Neural cell (in vitro differentiated cells): ENCODE measurements at regions not wholly inside any gene's neighbourhood (a gene's known extent, or its start where the extent isn't known, plus 50 kb on each side); places are given as distances from the start of the nearest gene placed in this dataset.
"Not testable (repeated sequence)": the region's sequence is repeated elsewhere in the genome, so short reads cannot be mapped to it uniquely, and the experiment has no call there.

Experiments
- H2AFZ ChIP-seq: fragments of 200-600, 300-800 bp; sonication (generic), shearing (Covaris generic); 2 replicates; pipeline ENCODE4 v1.6.0; 2014; ENCODE audit warnings: low read depth, mild to moderate bottlenecking, antibody characterized with exemption, low read length, moderate library complexity
- H3F3A ChIP-seq: fragments of 200-600 bp; shearing (Covaris generic); 2 replicates; pipeline ENCODE4 v1.6.1; 2016; ENCODE audit warnings: mild to moderate bottlenecking, moderate library complexity, mixed read lengths, antibody characterized with exemption, low read length; ENCODE audit not compliant: insufficient read depth, poor library complexity, severe bottlenecking
- H3K27ac ChIP-seq: fragments of 200-600, 300-800 bp; sonication (generic), shearing (Covaris generic); 2 replicates; pipeline ENCODE4 v1.5.1; 2014; ENCODE audit warnings: mild to moderate bottlenecking, low read length, moderate library complexity
- H3K27me3 ChIP-seq: fragments of 300-800, 200-600 bp; sonication (generic), shearing (Covaris generic); 2 replicates; pipeline ENCODE4 v1.6.0; 2014; ENCODE audit warnings: mild to moderate bottlenecking, low read depth, low read length, moderate library complexity; ENCODE audit not compliant: insufficient read depth
- H3K36me3 ChIP-seq: fragments of 300-800, 200-600 bp; sonication (generic), shearing (Covaris generic); 2 replicates; pipeline ENCODE4 v1.5.1; 2014; ENCODE audit warnings: mild to moderate bottlenecking, antibody characterized with exemption, low read length, moderate library complexity; ENCODE audit not compliant: insufficient read depth
- H3K4me2 ChIP-seq: fragments of 300-800, 200-600 bp; sonication (generic), shearing (Covaris generic); 2 replicates; pipeline ENCODE4 v1.6.0; 2014; ENCODE audit warnings: mild to moderate bottlenecking, low read length
- H3K4me3 ChIP-seq: fragments of 300-800, 200-600 bp; sonication (generic), shearing (Covaris generic); 2 replicates; pipeline ENCODE4 v1.5.1; 2014; ENCODE audit warnings: mild to moderate bottlenecking, low read length, moderate library complexity
- H3K79me2 ChIP-seq: fragments of 200-600 bp; shearing (Covaris generic); replicated peaks from 2 replicates; pipeline ENCODE4 v1.6.0; 2014; ENCODE audit warnings: mild to moderate bottlenecking, low read length, moderate library complexity; ENCODE audit not compliant: insufficient read depth
- H3K9ac ChIP-seq: fragments of 300-800, 200-600 bp; sonication (generic), shearing (Covaris generic); 2 replicates; pipeline ENCODE4 v1.6.1; 2016; ENCODE audit warnings: mild to moderate bottlenecking, low read length, mixed read lengths
- H3K9me2 ChIP-seq: fragments of 200-600 bp; shearing (Covaris generic); 2 replicates; pipeline ENCODE4 v1.6.1; 2016; ENCODE audit warnings: mild to moderate bottlenecking, low read length, mixed read lengths; ENCODE audit not compliant: insufficient read depth
- H3K9me3 ChIP-seq: fragments of 200-600, 300-800 bp; sonication (generic), shearing (Covaris generic); 2 replicates; pipeline ENCODE4 v1.6.1; 2016; ENCODE audit warnings: mild to moderate bottlenecking, mixed run types, low read length, moderate library complexity, mixed read lengths
- H4K20me1 ChIP-seq: fragments of 200-600 bp; shearing (Covaris generic); 2 replicates; pipeline ENCODE4 v1.6.1; 2016; ENCODE audit warnings: mild to moderate bottlenecking, mixed run types; ENCODE audit not compliant: insufficient read depth
- EP300 ChIP-seq: fragments of 450-650 bp; conservative IDR thresholded peaks from 2 replicates; pipeline ENCODE4 v1.6.1; 2014; ENCODE audit warnings: antibody characterized with exemption, mild to moderate bottlenecking, moderate library complexity; ENCODE audit not compliant: poor library complexity, severe bottlenecking
- EZH2 ChIP-seq: fragments of 200-600, 300-800 bp; shearing (Covaris generic), sonication (generic); IDR thresholded peaks from 2 replicates; pipeline ENCODE4 v1.6.1; 2014; ENCODE audit warnings: antibody characterized with exemption, low read length, borderline replicate concordance, mild to moderate bottlenecking; ENCODE audit not compliant: insufficient read depth, poor library complexity, severe bottlenecking
- MXI1 ChIP-seq: fragments of 450-650 bp; conservative IDR thresholded peaks from 2 replicates; pipeline ENCODE4 v1.6.1; 2014; ENCODE audit warnings: antibody characterized with exemption, mild to moderate bottlenecking; ENCODE audit not compliant: poor library complexity, severe bottlenecking
- POLR2AphosphoS5 ChIP-seq: IDR thresholded peaks from 2 replicates; pipeline ENCODE4 v1.6.1; 2012
- RAD21 ChIP-seq: fragments of 450-650 bp; conservative IDR thresholded peaks from 2 replicates; pipeline ENCODE4 v1.6.1; 2014; ENCODE audit warnings: antibody characterized with exemption, mild to moderate bottlenecking, moderate library complexity
- REST ChIP-seq: IDR thresholded peaks from 2 replicates; pipeline ENCODE4 v1.6.1; 2012; ENCODE audit warnings: borderline replicate concordance
- SMC3 ChIP-seq: fragments of 450-650 bp; conservative IDR thresholded peaks from 2 replicates; pipeline ENCODE4 v1.6.1; 2014; ENCODE audit warnings: antibody characterized with exemption, mild to moderate bottlenecking, moderate library complexity; ENCODE audit not compliant: poor library complexity
- TAF1 ChIP-seq: IDR thresholded peaks from 2 replicates; pipeline ENCODE4 v1.6.1; 2012; ENCODE audit warnings: low read depth
- TF ChIP-seq, protein P1 (sequence below): fragments of 450-650 bp; IDR thresholded peaks from 2 replicates; pipeline ENCODE4 v1.5.1; 2014; ENCODE audit warnings: antibody characterized with exemption, mild to moderate bottlenecking, moderate library complexity; ENCODE audit not compliant: poor library complexity, severe bottlenecking

DNA sequence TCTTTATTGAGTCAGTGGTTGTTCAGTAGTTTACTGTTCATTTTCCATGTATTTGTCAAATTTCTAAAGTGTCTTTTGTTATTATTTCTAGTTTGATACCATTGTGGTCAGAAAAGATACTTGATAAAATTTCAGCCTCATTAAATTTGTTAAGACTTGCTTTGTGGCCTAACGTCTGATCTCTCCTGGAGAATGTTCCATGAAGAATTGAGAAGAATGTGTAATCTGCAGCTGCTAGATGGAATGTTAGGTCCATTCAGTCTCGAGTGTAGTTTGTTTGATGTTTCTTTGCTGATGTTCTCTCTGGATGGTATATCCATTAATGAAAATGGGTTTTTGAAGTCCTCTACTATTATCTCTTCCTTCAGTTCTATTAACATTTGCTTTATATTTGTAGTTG, 394.7 kb upstream of the ANO5 start:
- H3K9me3 ChIP-seq: no peaks in the 10 kb centered on the region
- H3K4me3 ChIP-seq: no peak overlapping the region
- H4K20me1 ChIP-seq: no peaks in the 10 kb centered on the region
- H3K9ac ChIP-seq: no peak overlapping the region
- no peak overlapping the region for H2AFZ ChIP-seq
- no peak for TF ChIP-seq RAD21
- no peak for TF ChIP-seq REST
- TF ChIP-seq, protein P1, sequence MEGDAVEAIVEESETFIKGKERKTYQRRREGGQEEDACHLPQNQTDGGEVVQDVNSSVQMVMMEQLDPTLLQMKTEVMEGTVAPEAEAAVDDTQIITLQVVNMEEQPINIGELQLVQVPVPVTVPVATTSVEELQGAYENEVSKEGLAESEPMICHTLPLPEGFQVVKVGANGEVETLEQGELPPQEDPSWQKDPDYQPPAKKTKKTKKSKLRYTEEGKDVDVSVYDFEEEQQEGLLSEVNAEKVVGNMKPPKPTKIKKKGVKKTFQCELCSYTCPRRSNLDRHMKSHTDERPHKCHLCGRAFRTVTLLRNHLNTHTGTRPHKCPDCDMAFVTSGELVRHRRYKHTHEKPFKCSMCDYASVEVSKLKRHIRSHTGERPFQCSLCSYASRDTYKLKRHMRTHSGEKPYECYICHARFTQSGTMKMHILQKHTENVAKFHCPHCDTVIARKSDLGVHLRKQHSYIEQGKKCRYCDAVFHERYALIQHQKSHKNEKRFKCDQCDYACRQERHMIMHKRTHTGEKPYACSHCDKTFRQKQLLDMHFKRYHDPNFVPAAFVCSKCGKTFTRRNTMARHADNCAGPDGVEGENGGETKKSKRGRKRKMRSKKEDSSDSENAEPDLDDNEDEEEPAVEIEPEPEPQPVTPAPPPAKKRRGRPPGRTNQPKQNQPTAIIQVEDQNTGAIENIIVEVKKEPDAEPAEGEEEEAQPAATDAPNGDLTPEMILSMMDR: no peak
- TF ChIP-seq POLR2AphosphoS5: no peak
- no peak for TF ChIP-seq MXI1
- TF ChIP-seq TAF1: no peak
- no peak for TF ChIP-seq SMC3
- TF ChIP-seq EP300: no peak
- TF ChIP-seq EZH2: no peak
- no peaks in the 10 kb centered on the region for H3K9me2 ChIP-seq
- no peaks in the 10 kb centered on the region for H3K79me2 ChIP-seq
- no peaks in the 10 kb centered on the region for H3K27me3 ChIP-seq
- no peak overlapping the region for H3K4me2 ChIP-seq
- H3F3A ChIP-seq: no peaks in the 10 kb centered on the region
- no peaks in the 10 kb centered on the region for H3K36me3 ChIP-seq
- no peak overlapping the region for H3K27ac ChIP-seq

DNA sequence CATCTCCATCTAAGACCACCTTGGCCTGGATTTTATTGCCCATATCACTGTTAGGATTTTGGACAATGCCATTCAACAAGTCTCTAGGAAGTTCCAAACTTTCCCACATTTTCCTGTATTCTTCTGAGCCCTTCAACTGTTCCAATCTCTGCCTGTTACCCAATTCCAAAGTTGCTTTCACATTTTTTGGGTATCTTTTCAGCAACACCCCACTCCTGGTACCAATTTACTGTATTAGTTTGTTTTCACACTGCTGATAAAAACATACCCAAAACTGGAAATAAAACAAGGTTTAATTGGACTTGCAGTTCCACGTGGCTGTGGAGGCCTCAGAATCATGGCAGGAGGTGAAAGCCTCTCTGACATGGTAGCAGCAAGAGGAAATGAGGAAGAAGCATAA, 388.4 kb upstream of the ANO5 start:
- H3K79me2 ChIP-seq, H3K4me3 ChIP-seq, H3F3A ChIP-seq, H3K27me3 ChIP-seq, H3K27ac ChIP-seq, H2AFZ ChIP-seq, H3K4me2 ChIP-seq, H3K9ac ChIP-seq, H3K9me2 ChIP-seq, H3K36me3 ChIP-seq, H3K9me3 ChIP-seq, H4K20me1 ChIP-seq: not testable (repeated sequence)

GRCh38 chr11:21806508-21806907, 386.4 kb upstream of the ANO5 start:
- H3K9ac ChIP-seq: no peak overlapping the region
- H2AFZ ChIP-seq: no peak overlapping the region
- no peaks in the 10 kb centered on the region for H3F3A ChIP-seq
- no peak overlapping the region for H3K27ac ChIP-seq
- H3K27me3 ChIP-seq: no peaks in the 10 kb centered on the region
- H3K79me2 ChIP-seq: no peaks in the 10 kb centered on the region
- TF ChIP-seq TAF1 (no peak), REST (no peak), SMC3 (no peak), EZH2 (no peak), EP300 (no peak), RAD21 (no peak), POLR2AphosphoS5 (no peak), MXI1 (no peak)
- TF ChIP-seq, protein P1: no peak
- H4K20me1 ChIP-seq: no peaks in the 10 kb centered on the region
- no peaks in the 10 kb centered on the region for H3K9me3 ChIP-seq
- no peak overlapping the region for H3K4me2 ChIP-seq
- H3K36me3 ChIP-seq: no peaks in the 10 kb centered on the region
- no peaks in the 10 kb centered on the region for H3K9me2 ChIP-seq
- no peak overlapping the region for H3K4me3 ChIP-seq
